ENCODE measurements at regions not wholly inside any gene's neighbourhood (a gene's known extent, or its start where the extent isn't known, plus 50 kb on each side); places are given as distances from the start of the nearest gene placed in this dataset.

GRCh38 chr2:47265751-47266231, 89.5 kb upstream of the CALM2 start:
- H3K9ac ChIP-seq (ENCODE audit: insufficient read depth in 1 of 2, low read depth in 2 of 2, low read length in 2 of 2), result no peak overlapping the region
- H3K27me3 ChIP-seq (ENCODE audit: control insufficient read depth in 2 of 2, insufficient read depth in 2 of 2, low read length in 2 of 2), result no peaks in the 10 kb centered on the region
- in situ Hi-C loops (cut with MboI) (no loop called here), intact Hi-C loops (cut with micrococcal nuclease) (no loop called here)
- no peak for ATAC-seq
- ChIA-PET CTCF (ENCODE audit: low intra/inter-chr PET ratio) (no interaction called here), POLR2A (interaction anchor here (0.7 kb wide), 1 partner anchor 26 kb away, joined by 3 read pairs; no protein-coding TSS in a partner anchor)
- DNase-seq (ENCODE audit: extremely low read depth in 1 of 4, low spot score in 3 of 4), result no peak
- no peak overlapping the region for H3K4me2 ChIP-seq (ENCODE audit: insufficient read depth, low read length)
- 31% methylated on average over 5 of the region's 5 CpGs for WGBS (ENCODE audit: insufficient coverage, low coverage, missing lambda C conversion rate)
- H3K4me1 ChIP-seq (replicated peaks in 1 of 2; ENCODE audit: control insufficient read depth in 2 of 2, insufficient read depth in 2 of 2, low read length in 2 of 2), result peaks cover 0 to 10% of the 10 kb centered on the region in 2 experiments; a peak in 2 of 5 replicates
- no peaks in the 10 kb centered on the region for H3K9me3 ChIP-seq (replicated peaks; ENCODE audit: control insufficient read depth, insufficient read depth, low read depth, low read length)
- H3K27ac ChIP-seq (ENCODE audit: extremely low read depth, low read depth, low read length), result no peak overlapping the region
- BruUV-seq (replicated peaks), result no TSS peak
- no peaks in the 10 kb centered on the region for H4K20me1 ChIP-seq (replicated peaks; ENCODE audit: control insufficient read depth, insufficient read depth, low read length)
- H3K79me2 ChIP-seq (ENCODE audit: control insufficient read depth, insufficient read depth, low read length), result no peaks in the 10 kb centered on the region
- H3K9me1 ChIP-seq (ENCODE audit: control insufficient read depth, insufficient read depth, low read length), result no peaks in the 10 kb centered on the region
- no peak overlapping the region for H3K4me3 ChIP-seq
- H3K36me3 ChIP-seq (ENCODE audit: control insufficient read depth, insufficient read depth, low read length), result no peaks in the 10 kb centered on the region
- no peak overlapping the region for H2AFZ ChIP-seq (ENCODE audit: low read depth, low read length)
- no peak for FAIRE-seq
- TF ChIP-seq PKNOX1 (IDR thresholded peaks at IDR 0.05) (peak; percentile 50; the same call in 1 of the 2 replicates), ZNF445 (CRISPR knock-in tag; IDR thresholded peaks at IDR 0.05; ENCODE audit: low read depth) (no peak), PBX2 (CRISPR knock-in tag; IDR thresholded peaks at IDR 0.05; ENCODE audit: low read depth) (no peak), PBX2 (tag; conservative IDR thresholded peaks at IDR 0.05; ENCODE audit: low read depth) (peak; percentile 80), MEIS2 (IDR thresholded peaks at IDR 0.05; ENCODE audit: partially characterized antibody) (peak; percentile 76), NRF1 (conservative IDR thresholded peaks at IDR 0.05 in 1 of 2, IDR thresholded peaks at IDR 0.05 in 1 of 2) (peak; percentile 74 to 77), HOMEZ (CRISPR knock-in tag; IDR thresholded peaks at IDR 0.05) (no peak)

Data from K562 (cell line).